22Rv1 (cell line): ENCODE measurements at regions not wholly inside any gene's neighbourhood (a gene's known extent, or its start where the extent isn't known, plus 50 kb on each side); places are given as distances from the start of the nearest gene placed in this dataset.

Source experiments
- ZFX ChIP-seq: fragments of 450-650 bp; IDR thresholded peaks from 2 replicates; pipeline ENCODE4 v1.6.1; 2017; ENCODE audit warnings: antibody characterized with exemption, borderline replicate concordance
- TF ChIP-seq, protein P1 (sequence below): fragments of 450-650 bp; IDR thresholded peaks from 2 replicates; pipeline ENCODE4 v1.5.1; 2017; ENCODE audit warnings: mild to moderate bottlenecking

DNA sequence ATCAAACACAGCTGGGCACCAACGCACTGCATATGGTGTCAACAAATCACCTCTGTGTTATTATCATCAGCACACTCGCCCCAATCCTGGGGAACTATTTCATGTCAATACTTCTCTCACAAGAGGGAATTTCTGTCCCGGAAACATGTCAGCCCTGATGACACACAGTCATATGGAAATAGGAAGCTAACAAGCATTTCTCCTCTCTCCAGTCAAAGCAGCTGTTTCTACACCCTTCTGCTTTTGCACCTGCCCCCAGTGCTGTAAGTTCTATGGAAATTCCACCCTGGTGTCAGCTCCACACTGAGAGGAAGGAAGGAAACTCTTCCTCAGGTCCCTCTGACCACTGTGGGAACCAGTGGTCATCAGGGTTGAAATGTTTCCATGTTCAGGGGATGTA lies 447.6 kb upstream of the ID2 start:
- TF ChIP-seq, protein P1, sequence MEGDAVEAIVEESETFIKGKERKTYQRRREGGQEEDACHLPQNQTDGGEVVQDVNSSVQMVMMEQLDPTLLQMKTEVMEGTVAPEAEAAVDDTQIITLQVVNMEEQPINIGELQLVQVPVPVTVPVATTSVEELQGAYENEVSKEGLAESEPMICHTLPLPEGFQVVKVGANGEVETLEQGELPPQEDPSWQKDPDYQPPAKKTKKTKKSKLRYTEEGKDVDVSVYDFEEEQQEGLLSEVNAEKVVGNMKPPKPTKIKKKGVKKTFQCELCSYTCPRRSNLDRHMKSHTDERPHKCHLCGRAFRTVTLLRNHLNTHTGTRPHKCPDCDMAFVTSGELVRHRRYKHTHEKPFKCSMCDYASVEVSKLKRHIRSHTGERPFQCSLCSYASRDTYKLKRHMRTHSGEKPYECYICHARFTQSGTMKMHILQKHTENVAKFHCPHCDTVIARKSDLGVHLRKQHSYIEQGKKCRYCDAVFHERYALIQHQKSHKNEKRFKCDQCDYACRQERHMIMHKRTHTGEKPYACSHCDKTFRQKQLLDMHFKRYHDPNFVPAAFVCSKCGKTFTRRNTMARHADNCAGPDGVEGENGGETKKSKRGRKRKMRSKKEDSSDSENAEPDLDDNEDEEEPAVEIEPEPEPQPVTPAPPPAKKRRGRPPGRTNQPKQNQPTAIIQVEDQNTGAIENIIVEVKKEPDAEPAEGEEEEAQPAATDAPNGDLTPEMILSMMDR, result no peak
- no peak for TF ChIP-seq ZFX
